ENCODE measurements at regions not wholly inside any gene's neighbourhood (a gene's known extent, or its start where the extent isn't known, plus 50 kb on each side); places are given as distances from the start of the nearest gene placed in this dataset.

DNA sequence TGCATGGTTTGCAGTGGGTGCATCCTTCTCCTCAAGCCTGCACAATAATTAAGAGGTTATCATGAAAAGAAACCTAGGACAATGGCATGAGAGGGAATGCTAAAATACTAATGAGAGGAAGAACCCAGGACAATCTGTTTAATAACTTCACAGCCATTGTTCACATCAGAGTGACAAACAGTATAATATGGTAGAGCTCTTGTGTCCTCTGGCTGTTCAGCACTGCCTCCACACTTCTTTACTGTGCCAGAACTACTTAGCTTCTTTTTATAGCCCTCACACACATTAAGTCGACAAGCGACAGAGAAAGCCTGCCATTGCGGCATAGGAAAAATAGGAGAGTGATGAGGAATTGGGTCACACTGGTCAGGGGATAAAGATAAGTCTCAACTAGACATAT, 65.0 kb upstream of the MEIS2 start:
- H3K9me3 Mint-ChIP-seq, result no peaks in the 10 kb centered on the region
- DNase-seq (ENCODE audit: low spot score in 2 of 2) (no peak), ATAC-seq (no peak)
- no peaks in the 10 kb centered on the region for H3K36me3 Mint-ChIP-seq
- no peak overlapping the region for H3K27ac Mint-ChIP-seq

GRCh38 chr15:37166402-37166801, 66.1 kb upstream of the MEIS2 start:
- DNase-seq (ENCODE audit: low spot score in 2 of 2), result no peak
- ATAC-seq, result no peak
- Mint-ChIP-seq H3K36me3 (no peaks in the 10 kb centered on the region), H3K27ac (no peak overlapping the region), H3K9me3 (no peaks in the 10 kb centered on the region)

DNA sequence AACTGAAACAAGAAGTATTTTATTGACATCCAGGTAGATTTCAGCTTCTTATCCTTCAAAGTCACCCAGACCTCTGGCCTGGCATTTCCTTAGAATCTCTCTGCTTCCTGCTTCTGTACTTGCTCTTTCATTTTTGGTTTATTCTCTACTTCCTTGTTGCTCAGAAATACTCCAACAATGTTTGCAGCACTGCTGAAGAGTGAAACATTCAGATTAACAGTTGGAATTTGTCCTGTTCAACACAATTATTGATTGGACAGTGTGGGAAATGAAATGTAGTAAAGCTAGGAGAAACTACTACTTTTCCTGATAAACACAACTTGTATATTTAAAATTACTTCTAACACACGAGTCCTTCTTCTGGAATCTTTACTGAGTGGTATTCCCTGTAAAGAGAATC, 81.0 kb upstream of the MEIS2 start:
- no peak for ATAC-seq
- DNase-seq (ENCODE audit: low spot score in 2 of 2), result no peak
- Mint-ChIP-seq H3K27ac (no peak overlapping the region), H3K36me3 (no peaks in the 10 kb centered on the region), H3K9me3 (peaks cover 12 to 17% of the 10 kb centered on the region in 2 donors)

DNA sequence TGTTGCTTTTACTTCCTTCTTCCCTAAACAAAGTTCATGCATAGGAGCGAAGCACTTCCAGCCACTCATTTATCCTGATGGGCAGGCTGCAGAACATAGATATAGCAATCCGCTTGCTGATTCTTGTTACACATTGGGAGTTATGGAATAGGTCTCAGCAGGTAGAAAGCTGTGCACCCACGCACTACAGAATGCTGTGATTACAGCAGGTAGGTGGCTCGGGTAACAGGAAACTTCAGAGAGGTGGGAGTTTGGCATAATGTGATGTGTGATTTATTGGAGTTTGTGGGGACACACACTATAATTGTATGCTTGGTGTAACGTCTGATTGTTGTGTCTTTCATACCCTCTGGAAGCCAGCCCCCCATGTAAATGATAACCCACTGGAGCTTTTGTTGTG, 99.2 kb upstream of the MEIS2 start:
- Mint-ChIP-seq H3K36me3 (no peaks in the 10 kb centered on the region), H3K27ac (no peak overlapping the region), H3K9me3 (peaks cover 5% of the 10 kb centered on the region in 2 donors)
- ATAC-seq (no peak), DNase-seq (ENCODE audit: low spot score in 2 of 2) (no peak)

DNA sequence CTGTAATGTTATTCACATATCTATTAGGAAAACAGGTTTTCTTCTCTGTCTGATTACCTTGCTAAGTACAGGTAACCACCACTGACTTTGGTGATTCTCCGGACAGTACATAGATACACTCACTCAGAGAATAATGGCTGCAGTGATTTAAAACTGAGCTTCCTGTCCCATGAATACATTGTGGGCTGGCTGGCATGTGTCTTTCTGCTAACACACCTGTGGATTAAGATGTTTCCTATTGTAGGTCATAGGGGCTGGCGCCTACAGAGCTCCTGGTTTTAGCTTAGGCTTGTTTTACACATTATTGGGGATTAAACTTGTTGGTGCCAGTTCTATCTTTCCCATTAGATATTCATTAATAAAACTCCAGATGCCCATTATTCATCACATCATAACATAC, 102.7 kb upstream of the MEIS2 start:
- Mint-ChIP-seq H3K9me3 (no peaks in the 10 kb centered on the region), H3K27ac (no peak overlapping the region), H3K36me3 (no peaks in the 10 kb centered on the region)
- ATAC-seq (no peak), DNase-seq (ENCODE audit: low spot score in 2 of 2) (no peak)

DNA sequence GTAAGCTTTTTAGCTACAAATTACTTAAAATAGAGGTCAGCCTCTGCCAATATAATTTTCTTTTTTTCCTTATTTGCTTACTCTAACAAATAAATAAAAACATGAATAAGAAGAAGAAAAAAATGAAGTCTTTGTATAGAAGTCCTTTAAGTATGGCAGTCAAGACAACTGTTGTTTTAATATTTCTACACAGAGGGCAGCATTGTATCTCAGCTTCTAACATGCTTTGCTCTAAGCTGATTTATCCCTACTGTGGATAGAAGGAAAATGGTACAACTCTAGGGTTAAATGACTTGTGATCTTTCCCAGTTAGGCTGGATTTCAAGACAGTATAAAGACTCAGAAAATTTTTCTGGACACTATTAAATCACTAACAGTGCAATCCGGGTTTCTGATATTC, 104.3 kb upstream of the MEIS2 start:
- H3K9me3 Mint-ChIP-seq, result no peaks in the 10 kb centered on the region
- H3K27ac Mint-ChIP-seq, result no peak overlapping the region
- DNase-seq (ENCODE audit: low spot score in 2 of 2) (no peak), ATAC-seq (no peak)
- no peaks in the 10 kb centered on the region for H3K36me3 Mint-ChIP-seq

GRCh38 chr15:37206690-37207089, 106.3 kb upstream of the MEIS2 start:
- ATAC-seq (no peak), DNase-seq (ENCODE audit: low spot score in 2 of 2) (no peak)
- Mint-ChIP-seq H3K36me3 (no peaks in the 10 kb centered on the region), H3K9me3 (no peaks in the 10 kb centered on the region), H3K27ac (no peak overlapping the region)

- no peak for DNase-seq (ENCODE audit: low spot score in 2 of 2)
- peaks cover 6 to 7% of the 10 kb centered on the region in 2 donors for H3K9me3 Mint-ChIP-seq
- no peak for ATAC-seq
- H3K27ac Mint-ChIP-seq, result no peak overlapping the region
- no peaks in the 10 kb centered on the region for H3K36me3 Mint-ChIP-seq
Observed at GRCh38 chr15:37208146-37209040, 108.0 kb upstream of the MEIS2 start.

DNA sequence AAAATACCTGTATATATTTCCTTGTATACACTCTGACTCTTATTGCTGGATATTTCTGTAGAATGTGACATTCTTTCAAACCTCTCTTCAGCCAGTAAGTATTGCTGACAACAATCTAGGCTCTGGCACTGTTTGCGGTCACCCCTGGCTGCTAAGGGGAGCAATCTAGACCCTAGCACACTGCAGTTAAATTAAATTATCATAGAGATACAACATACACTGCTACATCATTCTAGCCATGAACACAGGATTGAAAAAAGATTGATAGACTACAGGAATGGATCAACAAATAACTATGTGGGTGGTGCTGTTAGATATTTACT, 108.7 kb upstream of the MEIS2 start:
- Mint-ChIP-seq H3K27ac (no peak overlapping the region), H3K36me3 (no peaks in the 10 kb centered on the region), H3K9me3 (peaks cover 6 to 7% of the 10 kb centered on the region in 2 donors)
- ATAC-seq, result no peak
- no peak for DNase-seq (ENCODE audit: low spot score in 2 of 2)

DNA sequence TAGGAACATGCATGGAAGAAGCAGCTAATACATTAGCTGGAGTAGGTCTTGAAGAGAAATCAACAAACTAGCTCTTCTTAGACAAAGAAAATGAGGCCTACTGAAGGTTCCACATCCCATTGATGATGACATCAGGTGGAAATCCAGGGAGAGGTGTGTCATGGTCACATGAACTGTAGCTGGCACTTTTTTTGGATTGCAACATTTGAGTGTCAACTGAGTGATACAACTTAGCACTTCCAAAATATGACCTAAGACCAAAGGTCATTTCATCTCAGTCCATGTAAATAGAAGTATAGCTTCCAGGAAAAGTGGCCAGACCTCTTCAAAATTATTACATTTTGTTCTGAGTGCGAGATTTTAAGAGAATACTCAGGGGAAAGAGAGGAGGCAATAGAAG, 117.2 kb upstream of the MEIS2 start:
- ATAC-seq (no peak), DNase-seq (ENCODE audit: low spot score in 2 of 2) (no peak)
- Mint-ChIP-seq H3K27ac (no peak overlapping the region), H3K9me3 (peaks cover 7 to 12% of the 10 kb centered on the region in 2 donors), H3K36me3 (no peaks in the 10 kb centered on the region)

GRCh38 chr15:37218351-37218916, 118.1 kb upstream of the MEIS2 start:
- Mint-ChIP-seq H3K27ac (no peak overlapping the region), H3K9me3 (peaks cover 0 to 6% of the 10 kb centered on the region in 2 donors), H3K36me3 (no peaks in the 10 kb centered on the region)
- no peak for ATAC-seq
- no peak for DNase-seq (ENCODE audit: low spot score in 2 of 2)

DNA sequence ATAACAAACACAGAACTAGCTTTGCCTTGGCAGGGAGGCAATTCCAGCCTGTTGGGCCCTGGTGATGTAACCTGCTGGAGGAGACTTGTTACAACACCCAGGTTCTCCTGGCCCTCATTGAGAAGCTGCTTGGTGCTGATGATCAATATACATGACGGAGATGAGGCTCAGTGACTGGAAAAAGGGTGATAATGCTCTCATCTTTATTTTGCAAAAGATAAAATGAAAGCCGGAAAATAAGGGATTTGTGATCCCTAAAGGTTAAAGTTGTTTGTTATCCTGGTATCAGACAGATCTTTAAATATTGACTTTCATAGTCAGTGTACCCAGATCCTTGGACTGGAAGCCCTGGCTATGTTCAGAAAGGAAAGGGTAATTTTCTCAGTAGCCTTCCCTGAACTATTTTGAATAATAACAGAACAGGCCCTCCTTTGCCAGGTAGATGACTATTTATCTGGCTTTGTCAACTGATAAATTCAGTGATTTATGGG, 118.9 kb upstream of the MEIS2 start:
- no peak overlapping the region for H3K27ac Mint-ChIP-seq
- ATAC-seq (no peak), DNase-seq (ENCODE audit: low spot score in 2 of 2) (no peak)
- H3K36me3 Mint-ChIP-seq, result no peaks in the 10 kb centered on the region
- H3K9me3 Mint-ChIP-seq, result peaks cover 0 to 6% of the 10 kb centered on the region in 2 donors

- Mint-ChIP-seq H3K27ac (no peak overlapping the region), H3K36me3 (no peaks in the 10 kb centered on the region), H3K9me3 (peaks cover 0 to 6% of the 10 kb centered on the region in 2 donors)
- ATAC-seq (no peak), DNase-seq (ENCODE audit: low spot score in 2 of 2) (no peak)
Observed at GRCh38 chr15:37220949-37221670, 120.8 kb upstream of the MEIS2 start.

GRCh38 chr15:37221671-37222145, 121.4 kb upstream of the MEIS2 start:
- peaks cover 0 to 6% of the 10 kb centered on the region in 2 donors for H3K9me3 Mint-ChIP-seq
- no peaks in the 10 kb centered on the region for H3K36me3 Mint-ChIP-seq
- ATAC-seq (no peak), DNase-seq (ENCODE audit: low spot score in 2 of 2) (no peak)
- no peak overlapping the region for H3K27ac Mint-ChIP-seq

DNA sequence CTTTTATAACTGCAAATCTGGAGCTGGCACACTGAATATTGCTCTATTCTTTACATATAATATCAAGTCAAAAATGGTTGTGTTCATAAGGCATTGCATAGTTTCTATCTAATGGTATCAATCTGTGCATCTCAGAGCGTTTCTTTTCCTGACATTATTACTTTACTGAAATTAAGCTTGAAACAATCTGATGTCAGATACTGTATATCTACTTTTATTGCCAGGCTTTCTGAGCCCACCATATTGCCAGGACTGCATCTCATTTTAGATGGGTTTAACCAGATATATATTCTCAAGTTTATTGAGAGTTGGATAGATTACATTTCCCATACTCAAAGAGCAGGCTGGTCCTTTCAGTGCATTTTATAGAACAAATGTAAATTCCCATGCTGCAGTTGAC, 122.7 kb upstream of the MEIS2 start:
- Mint-ChIP-seq H3K27ac (no peak overlapping the region), H3K36me3 (no peaks in the 10 kb centered on the region), H3K9me3 (peaks cover 0 to 3% of the 10 kb centered on the region in 2 donors)
- no peak for ATAC-seq
- no peak for DNase-seq (ENCODE audit: low spot score in 2 of 2)

- no peak for ATAC-seq
- peaks cover 5 to 8% of the 10 kb centered on the region in 2 donors for H3K9me3 Mint-ChIP-seq
- DNase-seq (ENCODE audit: low spot score in 2 of 2), result no peak
- no peak overlapping the region for H3K27ac Mint-ChIP-seq
- no peaks in the 10 kb centered on the region for H3K36me3 Mint-ChIP-seq
Observed at GRCh38 chr15:37229855-37230619, 129.7 kb upstream of the MEIS2 start.

GRCh38 chr15:37245358-37245757, 145.0 kb upstream of the MEIS2 start:
- no peaks in the 10 kb centered on the region for H3K36me3 Mint-ChIP-seq
- DNase-seq (ENCODE audit: low spot score in 2 of 2), result no peak
- no peak for ATAC-seq
- H3K9me3 Mint-ChIP-seq, result peaks cover under 1 to 5% of the 10 kb centered on the region in 2 donors
- H3K27ac Mint-ChIP-seq, result no peak overlapping the region
